H9 (cell line): ENCODE measurements at regions not wholly inside any gene's neighbourhood (a gene's known extent, or its start where the extent isn't known, plus 50 kb on each side); places are given as distances from the start of the nearest gene placed in this dataset.

Experiments
- DNase-seq: peaks from one replicate; pipeline ENCODE4 v3.0.0-alpha.2; 2017
- H2AFZ ChIP-seq: one replicate; pipeline ENCODE4 v1.6.1; 2013; ENCODE audit warnings: mild to moderate bottlenecking, low read length, control low read depth, moderate library complexity
- H2AK5ac ChIP-seq: 2 replicates; pipeline ENCODE4 v1.6.1; 2013; ENCODE audit warnings: low read length, control low read depth, mixed read lengths; ENCODE audit not compliant: insufficient read length
- H2BK120ac ChIP-seq: one replicate; pipeline ENCODE4 v1.6.1; 2013; ENCODE audit warnings: low read depth, mild to moderate bottlenecking, low read length, control low read depth, inconsistent platforms; ENCODE audit not compliant: poor library complexity, severe bottlenecking
- H2BK12ac ChIP-seq: 2 replicates; pipeline ENCODE4 v1.6.1; 2013; ENCODE audit warnings: low read length, control low read depth, mixed read lengths, low read depth; ENCODE audit not compliant: insufficient read length
- H2BK15ac ChIP-seq: 2 replicates; pipeline ENCODE4 v1.6.1; 2013; ENCODE audit warnings: low read depth, low read length, control low read depth
- H2BK20ac ChIP-seq: one replicate; pipeline ENCODE4 v1.6.1; 2013; ENCODE audit warnings: low read depth, mild to moderate bottlenecking, low read length, control low read depth, inconsistent platforms; ENCODE audit not compliant: poor library complexity, severe bottlenecking
- H2BK5ac ChIP-seq: 2 replicates; pipeline ENCODE4 v1.6.1; 2013; ENCODE audit warnings: low read length, control low read depth, mixed read lengths; ENCODE audit not compliant: insufficient read length
- H3K14ac ChIP-seq: 2 replicates; pipeline ENCODE4 v1.6.1; 2013; ENCODE audit warnings: low read length, control low read depth; ENCODE audit not compliant: insufficient read depth
- H3K18ac ChIP-seq: 2 replicates; pipeline ENCODE4 v1.6.1; 2013; ENCODE audit warnings: low read depth, mild to moderate bottlenecking, mixed read lengths, low read length, control low read depth; ENCODE audit not compliant: insufficient read length
- H3K23ac ChIP-seq: 2 replicates; pipeline ENCODE4 v1.6.1; 2013; ENCODE audit warnings: low read length, control low read depth, mixed read lengths, low read depth; ENCODE audit not compliant: insufficient read length
- H3K23me2 ChIP-seq: 2 replicates; pipeline ENCODE4 v1.6.1; 2013; ENCODE audit warnings: low read depth, mild to moderate bottlenecking, mixed read lengths, low read length, control low read depth; ENCODE audit not compliant: insufficient read length, poor library complexity, severe bottlenecking
- H3K27ac ChIP-seq: 2 replicates; pipeline ENCODE4 v1.5.1; 2013; ENCODE audit warnings: low read length, control low read depth, mixed read lengths, low read depth; ENCODE audit not compliant: insufficient read length
- H3K27me3 ChIP-seq: 2 replicates; pipeline ENCODE4 v1.6.1; 2013; ENCODE audit warnings: low read length, control low read depth, inconsistent platforms; ENCODE audit not compliant: insufficient read depth
- H3K4ac ChIP-seq: 2 replicates; pipeline ENCODE4 v1.6.1; 2013; ENCODE audit warnings: low read depth, mild to moderate bottlenecking, control low read depth, inconsistent platforms, low read length, moderate library complexity
- H3K4me1 ChIP-seq: 2 replicates; pipeline ENCODE4 v1.6.1; 2013; ENCODE audit warnings: low read length, control low read depth, inconsistent platforms; ENCODE audit not compliant: insufficient read depth
- H3K4me2 ChIP-seq: 2 replicates; pipeline ENCODE4 v1.6.1; 2013; ENCODE audit warnings: low read length, control low read depth, mixed read lengths; ENCODE audit not compliant: insufficient read length, insufficient read depth
- H3K56ac ChIP-seq: 2 replicates; pipeline ENCODE4 v1.6.1; 2013; ENCODE audit warnings: low read depth, mild to moderate bottlenecking, mixed read lengths, low read length, control low read depth; ENCODE audit not compliant: insufficient read length
- H3K79me1 ChIP-seq: 2 replicates; pipeline ENCODE4 v1.6.1; 2013; ENCODE audit warnings: low read depth, mild to moderate bottlenecking, moderate library complexity, low read length, control low read depth, inconsistent platforms; ENCODE audit not compliant: insufficient read depth, poor library complexity, severe bottlenecking
- H3K79me2 ChIP-seq: 2 replicates; pipeline ENCODE4 v1.6.1; 2013; ENCODE audit warnings: low read length, control low read depth, inconsistent platforms; ENCODE audit not compliant: insufficient read depth
- H3K9ac ChIP-seq: 2 replicates; pipeline ENCODE4 v1.6.1; 2013; ENCODE audit warnings: low read length, control low read depth, mixed read lengths; ENCODE audit not compliant: insufficient read length; ENCODE audit errors: extremely low read depth
- H3K9me3 ChIP-seq: one replicate; pipeline ENCODE4 v1.6.1; 2013; ENCODE audit warnings: low read depth, low read length, inconsistent platforms; ENCODE audit not compliant: control insufficient read depth
- H3T11ph ChIP-seq: one replicate; pipeline ENCODE4 v1.6.1; 2013; ENCODE audit warnings: mild to moderate bottlenecking, low read length, control low read depth, inconsistent platforms
- H4K20me1 ChIP-seq: one replicate; pipeline ENCODE4 v1.6.1; 2013; ENCODE audit not compliant: control insufficient read depth, insufficient read length, insufficient read depth
- H4K5ac ChIP-seq: 2 replicates; pipeline ENCODE4 v1.6.1; 2013; ENCODE audit warnings: low read depth, mild to moderate bottlenecking, mixed read lengths, low read length, control low read depth; ENCODE audit not compliant: insufficient read length
- H4K8ac ChIP-seq: replicated peaks from 2 replicates; pipeline ENCODE4 v1.6.1; 2013; ENCODE audit warnings: low read length, control low read depth, mixed read lengths, low read depth; ENCODE audit not compliant: insufficient read length
- H4K91ac ChIP-seq: 2 replicates; pipeline ENCODE4 v1.6.1; 2013; ENCODE audit warnings: low read depth, mild to moderate bottlenecking, moderate library complexity, mixed read lengths, low read length, control low read depth; ENCODE audit not compliant: insufficient read length
- H3K27ac Mint-ChIP-seq, 3 experiments: 2 replicates in 2 of 3; 3 replicates in 1 of 3; pipeline ENCODE4 v1.8.0; 2020 to 2021; ENCODE audit warnings: mixed read lengths in 3 of 3, mild to moderate bottlenecking in 1 of 3, moderate library complexity in 1 of 3
- H3K27me3 Mint-ChIP-seq: 2 replicates; pipeline ENCODE4 v1.8.0; 2021; ENCODE audit warnings: low read depth, mild to moderate bottlenecking, moderate library complexity, mixed read lengths
- H3K36me3 Mint-ChIP-seq, 3 experiments: 2 replicates in 2 of 3; 3 replicates in 1 of 3; pipeline ENCODE4 v1.8.0; 2020 to 2021; ENCODE audit warnings: low read depth in 3 of 3, mixed read lengths in 3 of 3; ENCODE audit not compliant: insufficient read depth in 1 of 3
- H3K4me1 Mint-ChIP-seq, 2 experiments: 2 replicates each; pipeline ENCODE4 v1.8.0; 2020; ENCODE audit warnings: mixed read lengths in 2 of 2
- H3K4me3 Mint-ChIP-seq, 2 experiments: 2 replicates in 1 of 2; 3 replicates in 1 of 2; pipeline ENCODE4 v1.8.0; 2020 to 2021; ENCODE audit warnings: mild to moderate bottlenecking in 2 of 2, mixed read lengths in 2 of 2, moderate library complexity in 1 of 2
- H3K9me3 Mint-ChIP-seq, 2 experiments: 2 replicates in 1 of 2; 3 replicates in 1 of 2; pipeline ENCODE4 v1.8.0; 2020; ENCODE audit warnings: mild to moderate bottlenecking in 2 of 2, mixed read lengths in 2 of 2, moderate library complexity in 1 of 2
- WGBS: extraction: QIAGEN DNeasy Blood & Tissue Kit; methylation state at CpG from one replicate; pipeline ENCODE4 v1.1.7; 2013; ENCODE audit warnings: missing lambda C conversion rate, low lambda C conversion rate, mixed read lengths; ENCODE audit not compliant: insufficient read length; ENCODE audit errors: extremely low coverage; 5-methylcytosine and 5-hydroxymethylcytosine counted together
- TF ChIP-seq, protein P1 (sequence below): fragments of 200-600 bp; sonication (generic); conservative IDR thresholded peaks from 3 replicates; pipeline ENCODE4 v1.8.0; 2021; ENCODE audit warnings: antibody characterized with exemption, mild to moderate bottlenecking

DNA sequence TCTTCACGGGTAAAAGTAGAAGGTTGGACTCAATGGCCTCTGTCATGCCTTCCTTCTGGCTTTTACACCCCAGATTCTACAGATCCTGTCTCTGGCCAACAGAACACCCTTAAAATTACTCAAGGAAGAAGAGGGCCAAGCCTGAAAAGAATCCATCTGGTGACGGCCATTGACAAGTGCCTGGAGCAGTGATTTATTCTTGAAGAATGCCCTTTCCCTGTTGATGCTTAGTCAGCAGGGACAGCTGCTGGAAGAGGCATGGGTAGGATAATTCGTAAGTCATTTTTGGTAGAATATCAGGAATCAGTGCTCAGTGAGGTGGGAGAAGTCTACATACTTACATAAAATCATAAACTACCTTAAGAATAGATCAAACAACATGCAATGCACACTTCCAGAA is 397.9 kb downstream of the SAMD5 start:
- Histone ChIP-seq H4K8ac (no peak overlapping the region), H3K27me3 (no peaks in the 10 kb centered on the region), H3T11ph (no peak overlapping the region), H3K79me1 (no peaks in the 10 kb centered on the region), H3K27ac (no peak overlapping the region), H3K79me2 (no peaks in the 10 kb centered on the region), H4K91ac (no peak overlapping the region), H3K14ac (no peak overlapping the region), H3K4me2 (no peak overlapping the region), H3K18ac (no peak overlapping the region), H2BK5ac (no peak overlapping the region), H3K9me3 (no peaks in the 10 kb centered on the region), H4K5ac (no peak overlapping the region), H4K20me1 (no peaks in the 10 kb centered on the region), H3K23ac (no peak overlapping the region), H2BK15ac (no peak overlapping the region), H3K9ac (no peak overlapping the region), H2BK12ac (no peak overlapping the region), H3K4ac (no peak overlapping the region), H2AK5ac (no peak overlapping the region), H3K4me1 (no peaks in the 10 kb centered on the region; the same call in 1 of the 2 replicates), H3K56ac (no peak overlapping the region), H2BK20ac (no peak overlapping the region), H2BK120ac (no peak overlapping the region), H2AFZ (peak overlapping the region; percentile 18), H3K23me2 (no peaks in the 10 kb centered on the region)
- H3K36me3 Mint-ChIP-seq: no peaks in the 10 kb centered on the region
- no peaks in the 10 kb centered on the region for H3K9me3 Mint-ChIP-seq
- no peak for DNase-seq
- WGBS: no CpG with 5 or more reads among the region's 3 CpGs
- H3K4me1 Mint-ChIP-seq: peaks cover 6 to 17% of the 10 kb centered on the region in 2 experiments
- TF ChIP-seq, protein P1, sequence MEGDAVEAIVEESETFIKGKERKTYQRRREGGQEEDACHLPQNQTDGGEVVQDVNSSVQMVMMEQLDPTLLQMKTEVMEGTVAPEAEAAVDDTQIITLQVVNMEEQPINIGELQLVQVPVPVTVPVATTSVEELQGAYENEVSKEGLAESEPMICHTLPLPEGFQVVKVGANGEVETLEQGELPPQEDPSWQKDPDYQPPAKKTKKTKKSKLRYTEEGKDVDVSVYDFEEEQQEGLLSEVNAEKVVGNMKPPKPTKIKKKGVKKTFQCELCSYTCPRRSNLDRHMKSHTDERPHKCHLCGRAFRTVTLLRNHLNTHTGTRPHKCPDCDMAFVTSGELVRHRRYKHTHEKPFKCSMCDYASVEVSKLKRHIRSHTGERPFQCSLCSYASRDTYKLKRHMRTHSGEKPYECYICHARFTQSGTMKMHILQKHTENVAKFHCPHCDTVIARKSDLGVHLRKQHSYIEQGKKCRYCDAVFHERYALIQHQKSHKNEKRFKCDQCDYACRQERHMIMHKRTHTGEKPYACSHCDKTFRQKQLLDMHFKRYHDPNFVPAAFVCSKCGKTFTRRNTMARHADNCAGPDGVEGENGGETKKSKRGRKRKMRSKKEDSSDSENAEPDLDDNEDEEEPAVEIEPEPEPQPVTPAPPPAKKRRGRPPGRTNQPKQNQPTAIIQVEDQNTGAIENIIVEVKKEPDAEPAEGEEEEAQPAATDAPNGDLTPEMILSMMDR: no peak
- H3K4me3 Mint-ChIP-seq: no peak overlapping the region
- H3K27ac Mint-ChIP-seq: no peak overlapping the region
- no peaks in the 10 kb centered on the region for H3K27me3 Mint-ChIP-seq
